Small intestine (tissue), 7 donors: ENCODE measurements at regions not wholly inside any gene's neighbourhood (a gene's known extent, or its start where the extent isn't known, plus 50 kb on each side); places are given as distances from the start of the nearest gene placed in this dataset.

Experiments used
- DNase-seq, 2 donors: peaks; one replicate each; pipeline versions ENCODE4 v3.0.0 to v3.0.0-alpha.2; 2013
- FAIRE-seq: peaks from 2 replicates; lab custom pipeline; 2012; peaks lifted over from hg19 to GRCh38; lab: Jason Lieb, UNC
- H3K27ac ChIP-seq, 3 donors: one replicate each; pipeline ENCODE4 v1.5.1; 2013; ENCODE audit warnings: low read length in 2 of 3, mild to moderate bottlenecking in 2 of 3, control low read depth in 1 of 3, inconsistent platforms in 1 of 3, low read depth in 1 of 3, moderate library complexity in 1 of 3
- H3K27me3 ChIP-seq, 3 donors: one replicate each; pipeline ENCODE4 v1.6.1; 2013; ENCODE audit warnings: low read length in 3 of 3, inconsistent platforms in 1 of 3; ENCODE audit not compliant: control insufficient read depth in 3 of 3, insufficient read depth in 3 of 3
- H3K36me3 ChIP-seq, 3 donors: one replicate each; pipeline ENCODE4 v1.6.1; 2013; ENCODE audit warnings: low read length in 3 of 3, inconsistent platforms in 1 of 3, low read depth in 1 of 3, mild to moderate bottlenecking in 1 of 3, moderate library complexity in 1 of 3; ENCODE audit not compliant: control insufficient read depth in 3 of 3, insufficient read depth in 2 of 3
- H3K4me1 ChIP-seq, 3 donors: one replicate each; pipeline ENCODE4 v1.6.1; 2013; ENCODE audit warnings: low read length in 2 of 3, inconsistent platforms in 1 of 3, low read depth in 1 of 3, mild to moderate bottlenecking in 1 of 3, moderate library complexity in 1 of 3; ENCODE audit not compliant: control insufficient read depth in 3 of 3, insufficient read depth in 2 of 3
- H3K4me3 ChIP-seq, 3 donors: one replicate each; pipeline ENCODE4 v1.5.1; 2013; ENCODE audit warnings: low read length in 3 of 3, control low read depth in 1 of 3, inconsistent platforms in 1 of 3, low read depth in 1 of 3, mild to moderate bottlenecking in 1 of 3, moderate library complexity in 1 of 3
- H3K9me3 ChIP-seq, 2 donors: one replicate each; pipeline ENCODE4 v1.6.1; 2013; ENCODE audit warnings: low read depth in 1 of 2, low read length in 1 of 2; ENCODE audit not compliant: control insufficient read depth in 2 of 2, insufficient read depth in 1 of 2
- WGBS, 3 donors: extraction: QIAGEN DNeasy Blood & Tissue Kit; methylation state at CpG; one replicate each; pipeline ENCODE4 v1.1.7; 2013; 5-methylcytosine and 5-hydroxymethylcytosine counted together
- donor health status: healthy with polysubstance abuse.
- donor health status: control.
- donor health status: control.
- donor health status: Bipolar disorder and iron deficiency.
- donor health status: healthy.

- Histone ChIP-seq H3K4me3 (no peak overlapping the region), H3K27ac (peak overlapping the region in 1 of 3 donors; percentile 11), H3K9me3 (peaks cover 2 to 9% of the 10 kb centered on the region in 2 donors), H3K36me3 (no peaks in the 10 kb centered on the region), H3K4me1 (no peaks in the 10 kb centered on the region), H3K27me3 (no peaks in the 10 kb centered on the region)
- FAIRE-seq (no peak), DNase-seq (peak in 1 of 2 donors; percentile 31)
- WGBS, 3 donors, result 31 to 40% (median 34%) methylated on average over 2 of the region's 2 CpGs
These were observed 96.0 kb downstream of the HINT1 start for GRCh38 chr5:131068893-131069643.

DNA sequence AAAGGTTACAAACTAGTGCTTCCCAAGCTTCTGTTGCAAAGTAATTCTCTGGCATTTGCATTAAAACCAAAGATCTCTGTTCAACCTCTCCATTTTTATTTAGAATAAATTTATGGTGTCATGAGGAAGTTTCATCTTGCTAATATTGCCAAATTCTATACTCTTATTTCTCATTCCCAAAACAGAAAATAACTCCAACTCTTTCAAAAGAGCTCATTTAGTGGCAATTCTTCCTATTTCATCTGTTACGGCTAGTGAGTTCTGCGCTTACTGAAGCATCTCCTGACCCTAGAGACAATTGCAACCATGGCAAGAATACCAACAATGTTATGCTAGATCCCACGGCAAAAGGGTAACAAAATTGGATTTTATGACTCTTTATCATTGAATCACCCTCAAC, 97.0 kb downstream of the HINT1 start:
- no peak for FAIRE-seq
- WGBS, 3 donors, result 86 to 90% (median 89%) methylated on average over 3 of the region's 3 CpGs
- Histone ChIP-seq H3K27me3 (no peaks in the 10 kb centered on the region), H3K36me3 (no peaks in the 10 kb centered on the region), H3K4me1 (no peaks in the 10 kb centered on the region), H3K9me3 (peaks cover 2 to 9% of the 10 kb centered on the region in 2 donors), H3K4me3 (no peak overlapping the region), H3K27ac (no peak overlapping the region)
- no peak for DNase-seq

GRCh38 chr5:131067636-131068035, 97.4 kb downstream of the HINT1 start:
- FAIRE-seq (no peak), DNase-seq (no peak)
- WGBS, 3 donors, result 57 to 74% (median 59%) methylated on average over 2 of the region's 2 CpGs
- H3K27me3 ChIP-seq, result no peaks in the 10 kb centered on the region
- H3K27ac ChIP-seq, result no peak overlapping the region
- H3K4me3 ChIP-seq, result no peak overlapping the region
- H3K9me3 ChIP-seq, result peaks cover 2 to 9% of the 10 kb centered on the region in 2 donors
- no peaks in the 10 kb centered on the region for H3K36me3 ChIP-seq
- H3K4me1 ChIP-seq, result no peaks in the 10 kb centered on the region

GRCh38 chr5:131064669-131065371, 100.2 kb downstream of the HINT1 start:
- Histone ChIP-seq H3K27me3 (no peaks in the 10 kb centered on the region), H3K9me3 (peaks cover 2 to 9% of the 10 kb centered on the region in 2 donors), H3K36me3 (no peaks in the 10 kb centered on the region), H3K4me3 (no peak overlapping the region), H3K4me1 (no peaks in the 10 kb centered on the region), H3K27ac (no peak overlapping the region)
- FAIRE-seq (no peak), DNase-seq (peak in 1 of 2 donors; percentile 8)

GRCh38 chr5:131042021-131042789, 122.9 kb downstream of the HINT1 start:
- Histone ChIP-seq H3K27ac (no peak overlapping the region), H3K4me3 (no peak overlapping the region), H3K4me1 (no peaks in the 10 kb centered on the region), H3K27me3 (no peaks in the 10 kb centered on the region), H3K9me3 (no peaks in the 10 kb centered on the region), H3K36me3 (no peaks in the 10 kb centered on the region)
- WGBS, 3 donors, result 78 to 87% (median 84%) methylated on average over 2 of the region's 2 CpGs
- DNase-seq, result no peak
- FAIRE-seq, result no peak

DNA sequence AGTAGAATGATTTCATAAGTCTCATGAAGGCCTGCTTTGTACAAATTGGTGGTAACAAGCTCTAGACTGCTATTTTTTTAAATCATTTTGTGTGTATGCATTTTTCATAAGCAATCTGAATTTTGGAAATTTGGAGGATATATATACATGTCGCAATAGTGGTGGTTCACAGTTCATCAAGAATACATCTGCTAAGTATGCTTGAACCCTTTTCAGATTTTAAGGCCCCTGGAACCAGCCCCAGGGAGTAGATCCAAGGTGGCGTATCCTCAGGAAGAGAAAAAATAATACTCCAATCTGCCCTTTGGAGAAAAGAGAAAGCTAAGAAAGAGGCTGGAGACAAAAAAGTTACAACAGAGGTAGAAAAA, 141.6 kb downstream of the HINT1 start:
- Histone ChIP-seq H3K36me3 (no peaks in the 10 kb centered on the region), H3K27me3 (no peaks in the 10 kb centered on the region), H3K4me3 (no peak overlapping the region), H3K4me1 (no peaks in the 10 kb centered on the region), H3K9me3 (no peaks in the 10 kb centered on the region), H3K27ac (no peak overlapping the region)
- FAIRE-seq (no peak), DNase-seq (no peak)
- 92 to 95% (median 94%) methylated on average over 2 of the region's 2 CpGs for WGBS, 3 donors

- no peaks in the 10 kb centered on the region for H3K4me1 ChIP-seq
- DNase-seq (no peak), FAIRE-seq (no peak)
- WGBS, 3 donors, result 91 to 100% (median 97%) methylated on average over 1 of the region's 1 CpG
- H3K27me3 ChIP-seq, result no peaks in the 10 kb centered on the region
- H3K27ac ChIP-seq, result no peak overlapping the region
- no peak overlapping the region for H3K4me3 ChIP-seq
- no peaks in the 10 kb centered on the region for H3K36me3 ChIP-seq
- H3K9me3 ChIP-seq, result no peaks in the 10 kb centered on the region
These were observed 142.1 kb downstream of the HINT1 start for GRCh38 chr5:131022811-131023497.

GRCh38 chr5:131021646-131022045, 143.4 kb downstream of the HINT1 start:
- DNase-seq (no peak), FAIRE-seq (no peak)
- 82 to 92% (median 83%) methylated on average over 2 of the region's 2 CpGs for WGBS, 3 donors
- Histone ChIP-seq H3K27me3 (no peaks in the 10 kb centered on the region), H3K27ac (no peak overlapping the region), H3K4me1 (no peaks in the 10 kb centered on the region), H3K4me3 (no peak overlapping the region), H3K9me3 (no peaks in the 10 kb centered on the region), H3K36me3 (no peaks in the 10 kb centered on the region)
